GM20000 (cell line): ENCODE measurements at regions not wholly inside any gene's neighbourhood (a gene's known extent, or its start where the extent isn't known, plus 50 kb on each side); places are given as distances from the start of the nearest gene placed in this dataset.

ENCODE experiments used
- DNase-seq: peaks from one replicate; pipeline ENCODE4 v3.0.0; 2012; ENCODE audit warnings: low spot score
- CTCF ChIP-seq: IDR thresholded peaks from 2 replicates; pipeline ENCODE4 v1.5.1; 2012; ENCODE audit warnings: mild to moderate bottlenecking, control low read depth; ENCODE audit errors: extremely low read depth, missing control alignments

GRCh38 chr5:149441986-149442385, 62.9 kb upstream of the IL17B start:
- TF ChIP-seq CTCF, result no peak
- DNase-seq, result no peak

GRCh38 chr5:149441194-149441753, 62.2 kb upstream of the IL17B start:
- no peak for DNase-seq
- TF ChIP-seq CTCF, result no peak

GRCh38 chr5:149439899-149440542, 60.9 kb upstream of the IL17B start:
- no peak for TF ChIP-seq CTCF
- DNase-seq, result no peak

- no peak for TF ChIP-seq CTCF
- no peak for DNase-seq
Observed at GRCh38 chr5:149438711-149439132, 59.6 kb upstream of the IL17B start.

- no peak for DNase-seq
- TF ChIP-seq CTCF, result no peak
Observed at GRCh38 chr5:149438281-149438680, 59.2 kb upstream of the IL17B start.

GRCh38 chr5:149437391-149438040, 58.4 kb upstream of the IL17B start:
- no peak for DNase-seq
- TF ChIP-seq CTCF, result no peak

GRCh38 chr5:149435660-149436059, 56.6 kb upstream of the IL17B start:
- no peak for TF ChIP-seq CTCF
- no peak for DNase-seq
